HepG2 (cell line): ENCODE measurements at regions not wholly inside any gene's neighbourhood (a gene's known extent, or its start where the extent isn't known, plus 50 kb on each side); places are given as distances from the start of the nearest gene placed in this dataset.

Source experiments
- ARNT ChIP-seq: fragments of 450-650 bp; IDR thresholded peaks from 2 replicates; pipeline ENCODE4 v1.6.1; 2017
- KDM1A ChIP-seq: IDR thresholded peaks from 2 replicates; pipeline ENCODE4 v1.6.1; 2016; ENCODE audit warnings: missing compliant biosample characterization
- KDM5A ChIP-seq: fragments of 200-600 bp; sonication (generic); IDR thresholded peaks from 2 replicates; pipeline ENCODE4 v1.7.0; 2018; ENCODE audit warnings: antibody characterized with exemption, mild to moderate bottlenecking, low read length, borderline replicate concordance
- MAFK ChIP-seq, 2 experiments: IDR thresholded peaks in 1 of 2; conservative IDR thresholded peaks in 1 of 2; 2 replicates each; pipeline ENCODE4 v1.6.1; 2011; ENCODE audit warnings: improper control_type of control experiment in 2 of 2, low read length in 2 of 2
- MZF1 ChIP-seq: sonication (generic); formaldehyde crosslinking; IDR thresholded peaks from 2 replicates; pipeline ENCODE4 v1.8.1; 2023; ENCODE audit warnings: mild to moderate bottlenecking, missing genetic modification reagents, borderline replicate concordance
- RBM22 ChIP-seq: fragments of 200-400 bp; formaldehyde crosslinking; optimal IDR thresholded peaks from 2 replicates; pipeline ENCODE3; 2017; ENCODE audit warnings: mild to moderate bottlenecking, low read length, moderate library complexity
- SALL2 ChIP-seq: sonication (generic); formaldehyde crosslinking; IDR thresholded peaks from 2 replicates; pipeline ENCODE4 v1.8.1; 2023; ENCODE audit warnings: mild to moderate bottlenecking, missing genetic modification reagents, inconsistent platforms
- SMC3 ChIP-seq: IDR thresholded peaks from 2 replicates; pipeline ENCODE4 v1.6.1; 2011; ENCODE audit warnings: low read length, improper control_type of control experiment
- TF ChIP-seq, protein P1 (sequence below): IDR thresholded peaks from 2 replicates; pipeline ENCODE4 v1.6.1; 2016; ENCODE audit warnings: missing compliant biosample characterization, missing genetic modification reagents, borderline replicate concordance
- TF ChIP-seq, protein P2 (sequence below): sonication (generic); formaldehyde crosslinking; IDR thresholded peaks from 2 replicates; pipeline ENCODE4 v1.5.0; 2020; ENCODE audit warnings: mild to moderate bottlenecking, missing genetic modification reagents, moderate library complexity
- TF ChIP-seq, protein P3 (sequence below): sonication (generic); formaldehyde crosslinking; IDR thresholded peaks from 2 replicates; pipeline ENCODE4 v1.4.0; 2020; ENCODE audit warnings: missing genetic modification reagents
- TF ChIP-seq, protein P4 (sequence below): sonication (generic); formaldehyde crosslinking; IDR thresholded peaks from 2 replicates; pipeline ENCODE4 v1.4.0; 2020; ENCODE audit warnings: missing genetic modification reagents

DNA sequence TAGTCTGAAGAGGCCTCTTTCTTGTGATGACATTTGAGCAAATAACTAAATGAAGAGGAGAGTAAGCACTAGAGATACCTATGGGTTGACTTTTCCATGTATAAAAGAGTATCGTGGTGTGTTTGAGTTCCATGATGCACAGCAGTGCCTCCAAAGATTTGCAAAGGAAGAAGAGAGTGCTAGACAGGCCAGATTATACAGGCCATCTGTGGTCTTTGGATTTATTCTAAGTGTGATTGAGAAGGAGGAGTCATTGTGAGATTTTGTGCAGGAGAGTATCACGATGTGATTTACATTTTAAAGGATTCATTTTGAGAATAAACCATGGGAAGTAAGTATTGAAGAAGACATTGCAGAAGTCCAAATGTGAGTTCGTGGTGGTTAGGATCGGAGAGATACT, 695.9 kb upstream of the FAM98A start:
- TF ChIP-seq, protein P1, sequence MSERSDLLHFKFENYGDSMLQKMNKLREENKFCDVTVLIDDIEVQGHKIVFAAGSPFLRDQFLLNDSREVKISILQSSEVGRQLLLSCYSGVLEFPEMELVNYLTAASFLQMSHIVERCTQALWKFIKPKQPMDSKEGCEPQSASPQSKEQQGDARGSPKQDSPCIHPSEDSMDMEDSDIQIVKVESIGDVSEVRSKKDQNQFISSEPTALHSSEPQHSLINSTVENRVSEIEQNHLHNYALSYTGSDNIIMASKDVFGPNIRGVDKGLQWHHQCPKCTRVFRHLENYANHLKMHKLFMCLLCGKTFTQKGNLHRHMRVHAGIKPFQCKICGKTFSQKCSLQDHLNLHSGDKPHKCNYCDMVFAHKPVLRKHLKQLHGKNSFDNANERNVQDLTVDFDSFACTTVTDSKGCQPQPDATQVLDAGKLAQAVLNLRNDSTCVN = no peak
- TF ChIP-seq, protein P2, sequence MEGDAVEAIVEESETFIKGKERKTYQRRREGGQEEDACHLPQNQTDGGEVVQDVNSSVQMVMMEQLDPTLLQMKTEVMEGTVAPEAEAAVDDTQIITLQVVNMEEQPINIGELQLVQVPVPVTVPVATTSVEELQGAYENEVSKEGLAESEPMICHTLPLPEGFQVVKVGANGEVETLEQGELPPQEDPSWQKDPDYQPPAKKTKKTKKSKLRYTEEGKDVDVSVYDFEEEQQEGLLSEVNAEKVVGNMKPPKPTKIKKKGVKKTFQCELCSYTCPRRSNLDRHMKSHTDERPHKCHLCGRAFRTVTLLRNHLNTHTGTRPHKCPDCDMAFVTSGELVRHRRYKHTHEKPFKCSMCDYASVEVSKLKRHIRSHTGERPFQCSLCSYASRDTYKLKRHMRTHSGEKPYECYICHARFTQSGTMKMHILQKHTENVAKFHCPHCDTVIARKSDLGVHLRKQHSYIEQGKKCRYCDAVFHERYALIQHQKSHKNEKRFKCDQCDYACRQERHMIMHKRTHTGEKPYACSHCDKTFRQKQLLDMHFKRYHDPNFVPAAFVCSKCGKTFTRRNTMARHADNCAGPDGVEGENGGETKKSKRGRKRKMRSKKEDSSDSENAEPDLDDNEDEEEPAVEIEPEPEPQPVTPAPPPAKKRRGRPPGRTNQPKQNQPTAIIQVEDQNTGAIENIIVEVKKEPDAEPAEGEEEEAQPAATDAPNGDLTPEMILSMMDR (CRISPR knock-in tag) = no peak
- no peak for TF ChIP-seq ARNT
- no peak for TF ChIP-seq KDM1A
- no peak for TF ChIP-seq KDM5A
- no peak for TF ChIP-seq MZF1
- no peak for TF ChIP-seq SMC3
- TF ChIP-seq, protein P3, sequence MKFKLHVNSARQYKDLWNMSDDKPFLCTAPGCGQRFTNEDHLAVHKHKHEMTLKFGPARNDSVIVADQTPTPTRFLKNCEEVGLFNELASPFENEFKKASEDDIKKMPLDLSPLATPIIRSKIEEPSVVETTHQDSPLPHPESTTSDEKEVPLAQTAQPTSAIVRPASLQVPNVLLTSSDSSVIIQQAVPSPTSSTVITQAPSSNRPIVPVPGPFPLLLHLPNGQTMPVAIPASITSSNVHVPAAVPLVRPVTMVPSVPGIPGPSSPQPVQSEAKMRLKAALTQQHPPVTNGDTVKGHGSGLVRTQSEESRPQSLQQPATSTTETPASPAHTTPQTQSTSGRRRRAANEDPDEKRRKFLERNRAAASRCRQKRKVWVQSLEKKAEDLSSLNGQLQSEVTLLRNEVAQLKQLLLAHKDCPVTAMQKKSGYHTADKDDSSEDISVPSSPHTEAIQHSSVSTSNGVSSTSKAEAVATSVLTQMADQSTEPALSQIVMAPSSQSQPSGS (CRISPR knock-in tag) = no peak
- no peak for TF ChIP-seq MAFK (conservative IDR thresholded peaks at IDR 0.05 in 1 of 2, IDR thresholded peaks at IDR 0.05 in 1 of 2; ENCODE audit: low read length in 2 of 2)
- no peak for TF ChIP-seq SALL2 (CRISPR knock-in tag)
- TF ChIP-seq, protein P4, sequence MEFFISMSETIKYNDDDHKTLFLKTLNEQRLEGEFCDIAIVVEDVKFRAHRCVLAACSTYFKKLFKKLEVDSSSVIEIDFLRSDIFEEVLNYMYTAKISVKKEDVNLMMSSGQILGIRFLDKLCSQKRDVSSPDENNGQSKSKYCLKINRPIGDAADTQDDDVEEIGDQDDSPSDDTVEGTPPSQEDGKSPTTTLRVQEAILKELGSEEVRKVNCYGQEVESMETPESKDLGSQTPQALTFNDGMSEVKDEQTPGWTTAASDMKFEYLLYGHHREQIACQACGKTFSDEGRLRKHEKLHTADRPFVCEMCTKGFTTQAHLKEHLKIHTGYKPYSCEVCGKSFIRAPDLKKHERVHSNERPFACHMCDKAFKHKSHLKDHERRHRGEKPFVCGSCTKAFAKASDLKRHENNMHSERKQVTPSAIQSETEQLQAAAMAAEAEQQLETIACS (CRISPR knock-in tag) = no peak
- TF ChIP-seq RBM22 = no peak
